Parathyroid adenoma (tissue), 2 donors: ENCODE measurements at regions not wholly inside any gene's neighbourhood (a gene's known extent, or its start where the extent isn't known, plus 50 kb on each side); places are given as distances from the start of the nearest gene placed in this dataset.

Experiments used
- H2AFZ ChIP-seq: fragments of 300-600 bp; sonication (generic); one replicate; pipeline ENCODE4 v1.7.0; 2017; ENCODE audit warnings: antibody characterized with exemption, mild to moderate bottlenecking
- H3K27ac ChIP-seq: fragments of 300-600 bp; sonication (generic); one replicate; pipeline ENCODE4 v1.7.0; 2017
- H3K27me3 ChIP-seq: fragments of 300-600 bp; sonication (generic); one replicate; pipeline ENCODE4 v1.7.0; 2017; ENCODE audit warnings: low read length; ENCODE audit not compliant: control insufficient read depth, insufficient read depth
- H3K36me3 ChIP-seq: fragments of 300-600 bp; sonication (generic); one replicate; pipeline ENCODE4 v1.7.0; 2017; ENCODE audit warnings: low read length; ENCODE audit not compliant: control insufficient read depth, insufficient read depth
- H3K4me1 ChIP-seq: fragments of 300-600 bp; sonication (generic); one replicate; pipeline ENCODE4 v1.7.0; 2017; ENCODE audit warnings: control low read depth
- H3K4me2 ChIP-seq: fragments of 300-600 bp; sonication (generic); one replicate; pipeline ENCODE4 v1.7.0; 2017; ENCODE audit warnings: low read length
- H3K4me3 ChIP-seq: fragments of 300-600 bp; sonication (generic); one replicate; pipeline ENCODE4 v1.7.0; 2017; ENCODE audit warnings: low read depth, low read length
- H3K79me2 ChIP-seq: fragments of 300-600 bp; sonication (generic); one replicate; pipeline ENCODE4 v1.7.0; 2017; ENCODE audit warnings: control low read depth
- H3K9ac ChIP-seq: fragments of 300-600 bp; sonication (generic); one replicate; pipeline ENCODE4 v1.7.0; 2017; ENCODE audit warnings: mild to moderate bottlenecking
- H3K9me3 ChIP-seq: fragments of 300-600 bp; sonication (generic); one replicate; pipeline ENCODE4 v1.7.0; 2017; ENCODE audit warnings: low read length; ENCODE audit not compliant: control insufficient read depth
- CTCF ChIP-seq: fragments of 300-600 bp; sonication (generic); IDR thresholded peaks from one replicate; pipeline ENCODE4 v1.7.0; 2017; ENCODE audit warnings: antibody characterized with exemption, mild to moderate bottlenecking
- donor health status: primary hyperparathyroidism.

GRCh38 chr4:179095585-179096221, 1653.5 kb upstream of the AGA start:
- Histone ChIP-seq H3K36me3 (peaks cover 2% of the 10 kb centered on the region), H3K27me3 (no peaks in the 10 kb centered on the region), H3K79me2 (no peaks in the 10 kb centered on the region), H3K9me3 (no peaks in the 10 kb centered on the region), H3K4me3 (no peak overlapping the region), H2AFZ (no peak overlapping the region), H3K4me2 (no peak overlapping the region), H3K9ac (no peak overlapping the region), H3K4me1 (no peaks in the 10 kb centered on the region), H3K27ac (no peak overlapping the region)
- no peak for TF ChIP-seq CTCF

- H3K79me2 ChIP-seq: no peaks in the 10 kb centered on the region
- no peaks in the 10 kb centered on the region for H3K27me3 ChIP-seq
- no peak overlapping the region for H3K27ac ChIP-seq
- H2AFZ ChIP-seq: no peak overlapping the region
- TF ChIP-seq CTCF: no peak
- H3K9ac ChIP-seq: no peak overlapping the region
- H3K4me2 ChIP-seq: no peak overlapping the region
- no peaks in the 10 kb centered on the region for H3K4me1 ChIP-seq
- no peaks in the 10 kb centered on the region for H3K9me3 ChIP-seq
- no peak overlapping the region for H3K4me3 ChIP-seq
- H3K36me3 ChIP-seq: peaks cover 2% of the 10 kb centered on the region
Observed at GRCh38 chr4:179097741-179098140, 1655.5 kb upstream of the AGA start.

GRCh38 chr4:179110356-179110755, 1668.1 kb upstream of the AGA start:
- no peak overlapping the region for H2AFZ ChIP-seq
- H3K79me2 ChIP-seq: no peaks in the 10 kb centered on the region
- no peak overlapping the region for H3K4me2 ChIP-seq
- no peak for TF ChIP-seq CTCF
- no peaks in the 10 kb centered on the region for H3K9me3 ChIP-seq
- H3K4me3 ChIP-seq: no peak overlapping the region
- H3K27me3 ChIP-seq: no peaks in the 10 kb centered on the region
- H3K27ac ChIP-seq: no peak overlapping the region
- H3K4me1 ChIP-seq: no peaks in the 10 kb centered on the region
- no peaks in the 10 kb centered on the region for H3K36me3 ChIP-seq
- no peak overlapping the region for H3K9ac ChIP-seq

- H2AFZ ChIP-seq: no peak overlapping the region
- no peak overlapping the region for H3K4me3 ChIP-seq
- H3K27ac ChIP-seq: no peak overlapping the region
- no peak overlapping the region for H3K9ac ChIP-seq
- no peaks in the 10 kb centered on the region for H3K27me3 ChIP-seq
- no peaks in the 10 kb centered on the region for H3K4me1 ChIP-seq
- H3K36me3 ChIP-seq: no peaks in the 10 kb centered on the region
- TF ChIP-seq CTCF: no peak
- no peak overlapping the region for H3K4me2 ChIP-seq
- H3K79me2 ChIP-seq: no peaks in the 10 kb centered on the region
- no peaks in the 10 kb centered on the region for H3K9me3 ChIP-seq
Observed at GRCh38 chr4:179110816-179111215, 1668.6 kb upstream of the AGA start.

GRCh38 chr4:179112441-179113170, 1670.4 kb upstream of the AGA start:
- H3K27ac ChIP-seq: no peak overlapping the region
- no peaks in the 10 kb centered on the region for H3K4me1 ChIP-seq
- H2AFZ ChIP-seq: no peak overlapping the region

More at GRCh38 chr4:179112441-179113170, 1670.4 kb upstream of the AGA start:
- TF ChIP-seq CTCF: no peak
- Histone ChIP-seq H3K4me3 (no peak overlapping the region), H3K79me2 (no peaks in the 10 kb centered on the region), H3K9ac (no peak overlapping the region), H3K4me2 (no peak overlapping the region), H3K27me3 (no peaks in the 10 kb centered on the region), H3K36me3 (no peaks in the 10 kb centered on the region), H3K9me3 (no peaks in the 10 kb centered on the region)
